ENCODE measurements at regions not wholly inside any gene's neighbourhood (a gene's known extent, or its start where the extent isn't known, plus 50 kb on each side); places are given as distances from the start of the nearest gene placed in this dataset.

GRCh38 chr13:107807306-107808073 is 407.8 kb downstream of the LIG4 start:
- no peaks in the 10 kb centered on the region for H3K9me3 ChIP-seq
- no peak overlapping the region for H3K4me3 ChIP-seq
- ATAC-seq = no peak
- H3K27me3 ChIP-seq = no peaks in the 10 kb centered on the region
- intact Hi-C loops (cut with DNase I) = no loop called here
- 34 to 43% (median 39%) methylated on average over 3 of the region's 3 CpGs for WGBS, 4 donors
- no peaks in the 10 kb centered on the region for H3K4me1 ChIP-seq
- H3K36me3 ChIP-seq = no peaks in the 10 kb centered on the region
- no peak overlapping the region for H3K27ac ChIP-seq
- no peak for DNase-seq
- TF ChIP-seq POLR2A (IDR thresholded peaks at IDR 0.05) = no peak
- no peak for TF ChIP-seq CTCF (IDR thresholded peaks at IDR 0.05)

GRCh38 chr13:107806726-107807125 is 408.6 kb downstream of the LIG4 start:
- intact Hi-C loops (cut with DNase I) = no loop called here
- no peak for TF ChIP-seq POLR2A (IDR thresholded peaks at IDR 0.05)
- no peak for TF ChIP-seq CTCF (IDR thresholded peaks at IDR 0.05)

GRCh38 chr13:107803822-107804495 is 411.4 kb downstream of the LIG4 start:
- intact Hi-C loops (cut with DNase I) = no loop called here
- Histone ChIP-seq H3K36me3 (no peaks in the 10 kb centered on the region), H3K27me3 (no peaks in the 10 kb centered on the region), H3K27ac (no peak overlapping the region), H3K9me3 (no peaks in the 10 kb centered on the region), H3K4me3 (no peak overlapping the region), H3K4me1 (no peaks in the 10 kb centered on the region)
- DNase-seq = no peak
- 80 to 86% (median 85%) methylated on average over 7 of the region's 7 CpGs for WGBS, 4 donors
- ATAC-seq = no peak
- TF ChIP-seq CTCF (IDR thresholded peaks at IDR 0.05) (no peak), POLR2A (IDR thresholded peaks at IDR 0.05) (no peak)

More at GRCh38 chr13:107806726-107807125, 408.6 kb downstream of the LIG4 start:
- WGBS, 4 donors = 75 to 87% (median 79%) methylated on average over 2 of the region's 2 CpGs
- H3K4me3 ChIP-seq = no peak overlapping the region
- ATAC-seq (no peak), DNase-seq (no peak)
- H3K36me3 ChIP-seq = no peaks in the 10 kb centered on the region
- H3K27me3 ChIP-seq = no peaks in the 10 kb centered on the region
- H3K27ac ChIP-seq = no peak overlapping the region
- H3K4me1 ChIP-seq = no peaks in the 10 kb centered on the region
- no peaks in the 10 kb centered on the region for H3K9me3 ChIP-seq

GRCh38 chr13:107801621-107802020 is 413.7 kb downstream of the LIG4 start:
- Histone ChIP-seq H3K36me3 (no peaks in the 10 kb centered on the region), H3K27me3 (no peaks in the 10 kb centered on the region), H3K9me3 (no peaks in the 10 kb centered on the region), H3K4me1 (no peaks in the 10 kb centered on the region), H3K27ac (no peak overlapping the region), H3K4me3 (no peak overlapping the region)
- DNase-seq (no peak), ATAC-seq (no peak)
- intact Hi-C loops (cut with DNase I) = no loop called here
- WGBS, 4 donors = 77 to 82% (median 81%) methylated on average over 9 of the region's 9 CpGs
- no peak for TF ChIP-seq POLR2A (IDR thresholded peaks at IDR 0.05)
- no peak for TF ChIP-seq CTCF (IDR thresholded peaks at IDR 0.05)
